HL-60 (cell line): ENCODE measurements at regions not wholly inside any gene's neighbourhood (a gene's known extent, or its start where the extent isn't known, plus 50 kb on each side); places are given as distances from the start of the nearest gene placed in this dataset.

ENCODE experiments used
- DNase-seq, 2 experiments: peaks; one replicate each; pipeline ENCODE4 v3.0.0-alpha.2; 2010 to 2020; ENCODE audit warnings: low read depth in 1 of 2, low spot score in 1 of 2
- H3K27ac ChIP-seq: fragments of 250-450 bp; sonication (Bioruptor Pico); replicated peaks from 2 replicates; pipeline ENCODE4 v1.5.1; 2020; ENCODE audit warnings: mild to moderate bottlenecking, moderate library complexity
- H3K27me3 ChIP-seq: fragments of 250-450 bp; sonication (Bioruptor Pico); 2 replicates; pipeline ENCODE4 v1.5.1; 2021; ENCODE audit warnings: mild to moderate bottlenecking, moderate library complexity; ENCODE audit not compliant: insufficient read depth, poor library complexity, severe bottlenecking
- H3K4me3 ChIP-seq: replicated peaks from 2 replicates; pipeline ENCODE4 v1.5.1; 2011; ENCODE audit warnings: mild to moderate bottlenecking, control low read depth, low read length; ENCODE audit not compliant: insufficient read depth
- GABPA ChIP-seq: IDR thresholded peaks from 2 replicates; pipeline ENCODE4 v1.6.1; 2012; ENCODE audit warnings: low read depth
- POLR2AphosphoS5 ChIP-seq: IDR thresholded peaks from 2 replicates; pipeline ENCODE4 v1.6.1; 2012; ENCODE audit warnings: low read depth
- SPI1 ChIP-seq: IDR thresholded peaks from 2 replicates; pipeline ENCODE4 v1.6.1; 2012; ENCODE audit warnings: low read depth, mild to moderate bottlenecking, borderline replicate concordance
- TF ChIP-seq, protein P1 (sequence below): IDR thresholded peaks from 2 replicates; pipeline ENCODE4 v1.6.1; 2012; ENCODE audit warnings: low read depth; ENCODE audit not compliant: insufficient replicate concordance
- TF ChIP-seq, protein P2 (sequence below): IDR thresholded peaks from one replicate; pipeline ENCODE4 v1.5.1; 2011; ENCODE audit warnings: low read length, control low read depth, inconsistent platforms; ENCODE audit not compliant: insufficient read depth

DNA sequence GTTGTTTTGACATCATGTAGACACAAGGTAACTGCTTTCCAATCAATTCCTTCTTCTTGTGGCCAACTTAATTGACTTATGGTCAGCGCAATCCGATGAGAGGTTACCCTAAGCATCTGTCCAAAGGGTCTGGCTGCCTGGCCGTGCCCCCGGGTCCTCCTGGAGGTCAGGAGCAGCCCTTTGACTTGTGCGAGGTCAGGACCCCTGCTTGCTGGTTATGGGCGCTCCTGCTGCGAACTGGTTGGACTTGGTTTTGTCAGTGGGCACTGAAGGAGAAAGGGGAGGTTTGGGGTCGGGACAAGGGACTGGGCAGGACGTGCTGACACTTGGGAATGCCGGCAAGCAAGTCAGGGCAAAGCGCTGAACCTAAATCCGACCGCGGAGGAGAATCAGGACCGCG lies 215.6 kb downstream of the QKI start:
- TF ChIP-seq, protein P1, sequence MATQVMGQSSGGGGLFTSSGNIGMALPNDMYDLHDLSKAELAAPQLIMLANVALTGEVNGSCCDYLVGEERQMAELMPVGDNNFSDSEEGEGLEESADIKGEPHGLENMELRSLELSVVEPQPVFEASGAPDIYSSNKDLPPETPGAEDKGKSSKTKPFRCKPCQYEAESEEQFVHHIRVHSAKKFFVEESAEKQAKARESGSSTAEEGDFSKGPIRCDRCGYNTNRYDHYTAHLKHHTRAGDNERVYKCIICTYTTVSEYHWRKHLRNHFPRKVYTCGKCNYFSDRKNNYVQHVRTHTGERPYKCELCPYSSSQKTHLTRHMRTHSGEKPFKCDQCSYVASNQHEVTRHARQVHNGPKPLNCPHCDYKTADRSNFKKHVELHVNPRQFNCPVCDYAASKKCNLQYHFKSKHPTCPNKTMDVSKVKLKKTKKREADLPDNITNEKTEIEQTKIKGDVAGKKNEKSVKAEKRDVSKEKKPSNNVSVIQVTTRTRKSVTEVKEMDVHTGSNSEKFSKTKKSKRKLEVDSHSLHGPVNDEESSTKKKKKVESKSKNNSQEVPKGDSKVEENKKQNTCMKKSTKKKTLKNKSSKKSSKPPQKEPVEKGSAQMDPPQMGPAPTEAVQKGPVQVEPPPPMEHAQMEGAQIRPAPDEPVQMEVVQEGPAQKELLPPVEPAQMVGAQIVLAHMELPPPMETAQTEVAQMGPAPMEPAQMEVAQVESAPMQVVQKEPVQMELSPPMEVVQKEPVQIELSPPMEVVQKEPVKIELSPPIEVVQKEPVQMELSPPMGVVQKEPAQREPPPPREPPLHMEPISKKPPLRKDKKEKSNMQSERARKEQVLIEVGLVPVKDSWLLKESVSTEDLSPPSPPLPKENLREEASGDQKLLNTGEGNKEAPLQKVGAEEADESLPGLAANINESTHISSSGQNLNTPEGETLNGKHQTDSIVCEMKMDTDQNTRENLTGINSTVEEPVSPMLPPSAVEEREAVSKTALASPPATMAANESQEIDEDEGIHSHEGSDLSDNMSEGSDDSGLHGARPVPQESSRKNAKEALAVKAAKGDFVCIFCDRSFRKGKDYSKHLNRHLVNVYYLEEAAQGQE, result no peak
- TF ChIP-seq GABPA (no peak), POLR2AphosphoS5 (no peak), SPI1 (no peak)
- TF ChIP-seq, protein P2, sequence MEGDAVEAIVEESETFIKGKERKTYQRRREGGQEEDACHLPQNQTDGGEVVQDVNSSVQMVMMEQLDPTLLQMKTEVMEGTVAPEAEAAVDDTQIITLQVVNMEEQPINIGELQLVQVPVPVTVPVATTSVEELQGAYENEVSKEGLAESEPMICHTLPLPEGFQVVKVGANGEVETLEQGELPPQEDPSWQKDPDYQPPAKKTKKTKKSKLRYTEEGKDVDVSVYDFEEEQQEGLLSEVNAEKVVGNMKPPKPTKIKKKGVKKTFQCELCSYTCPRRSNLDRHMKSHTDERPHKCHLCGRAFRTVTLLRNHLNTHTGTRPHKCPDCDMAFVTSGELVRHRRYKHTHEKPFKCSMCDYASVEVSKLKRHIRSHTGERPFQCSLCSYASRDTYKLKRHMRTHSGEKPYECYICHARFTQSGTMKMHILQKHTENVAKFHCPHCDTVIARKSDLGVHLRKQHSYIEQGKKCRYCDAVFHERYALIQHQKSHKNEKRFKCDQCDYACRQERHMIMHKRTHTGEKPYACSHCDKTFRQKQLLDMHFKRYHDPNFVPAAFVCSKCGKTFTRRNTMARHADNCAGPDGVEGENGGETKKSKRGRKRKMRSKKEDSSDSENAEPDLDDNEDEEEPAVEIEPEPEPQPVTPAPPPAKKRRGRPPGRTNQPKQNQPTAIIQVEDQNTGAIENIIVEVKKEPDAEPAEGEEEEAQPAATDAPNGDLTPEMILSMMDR, result no peak
- no peak overlapping the region for H3K4me3 ChIP-seq
- H3K27ac ChIP-seq, result no peak overlapping the region
- no peaks in the 10 kb centered on the region for H3K27me3 ChIP-seq
- DNase-seq, result no peak
